ENCODE measurements at regions not wholly inside any gene's neighbourhood (a gene's known extent, or its start where the extent isn't known, plus 50 kb on each side); places are given as distances from the start of the nearest gene placed in this dataset.

- ATAC-seq (no peak), DNase-seq (ENCODE audit: low spot score) (no peak)
These were observed 293.2 kb upstream of the MON1B start for GRCh38 chr16:76897816-76898215.

- ATAC-seq (peak; percentile 16), DNase-seq (ENCODE audit: low spot score) (no peak)
These were observed 291.2 kb upstream of the MON1B start for GRCh38 chr16:76899767-76900166.

- peak; percentile 90 for ATAC-seq
These were observed 290.4 kb upstream of the MON1B start for GRCh38 chr16:76900285-76901263.

GRCh38 chr16:76906552-76906951 lies 284.4 kb upstream of the MON1B start:
- no peak for ATAC-seq
- DNase-seq (ENCODE audit: low spot score): no peak

More at GRCh38 chr16:76900285-76901263, 290.4 kb upstream of the MON1B start:
- no peak for DNase-seq (ENCODE audit: low spot score)

- ATAC-seq (no peak), DNase-seq (ENCODE audit: low spot score) (no peak)
These were observed 280.1 kb upstream of the MON1B start for GRCh38 chr16:76910931-76911330.

GRCh38 chr16:76913046-76913445 lies 277.9 kb upstream of the MON1B start:
- ATAC-seq: no peak
- no peak for DNase-seq (ENCODE audit: low spot score)

GRCh38 chr16:76926042-76926441 lies 264.9 kb upstream of the MON1B start:
- DNase-seq (ENCODE audit: low spot score): peak; percentile 46
- peak; percentile 97 for ATAC-seq

GRCh38 chr16:76926595-76926994 lies 264.4 kb upstream of the MON1B start:
- ATAC-seq (peak; percentile 78), DNase-seq (ENCODE audit: low spot score) (no peak)

- ATAC-seq: no peak
These were observed 259.8 kb upstream of the MON1B start for GRCh38 chr16:76931186-76931585.

GRCh38 chr16:76932541-76933211 lies 258.3 kb upstream of the MON1B start:
- ATAC-seq (no peak), DNase-seq (ENCODE audit: low spot score) (no peak)

More at GRCh38 chr16:76931186-76931585, 259.8 kb upstream of the MON1B start:
- no peak for DNase-seq (ENCODE audit: low spot score)

GRCh38 chr16:76940251-76940650 lies 250.7 kb upstream of the MON1B start:
- ATAC-seq: no peak
- no peak for DNase-seq (ENCODE audit: low spot score)

GRCh38 chr16:76941113-76941512 lies 249.9 kb upstream of the MON1B start:
- ATAC-seq: no peak

GRCh38 chr16:76942089-76942488 lies 248.9 kb upstream of the MON1B start:
- DNase-seq (ENCODE audit: low spot score) (no peak), ATAC-seq (no peak)

More at GRCh38 chr16:76941113-76941512, 249.9 kb upstream of the MON1B start:
- DNase-seq (ENCODE audit: low spot score): no peak

- no peak for DNase-seq (ENCODE audit: low spot score)
These were observed 247.1 kb upstream of the MON1B start for GRCh38 chr16:76943921-76944320.

GRCh38 chr16:76946879-76947278 lies 244.1 kb upstream of the MON1B start:
- ATAC-seq: peak; percentile 82
- DNase-seq (ENCODE audit: low spot score): no peak

More at GRCh38 chr16:76943921-76944320, 247.1 kb upstream of the MON1B start:
- ATAC-seq: no peak

- no peak for DNase-seq (ENCODE audit: low spot score)
- ATAC-seq: no peak
These were observed 243.2 kb upstream of the MON1B start for GRCh38 chr16:76947749-76948148.

- DNase-seq (ENCODE audit: low spot score): no peak
- no peak for ATAC-seq
These were observed 235.4 kb upstream of the MON1B start for GRCh38 chr16:76955629-76956028.

GRCh38 chr16:76956394-76956793 lies 234.6 kb upstream of the MON1B start:
- ATAC-seq (no peak), DNase-seq (ENCODE audit: low spot score) (no peak)

- ATAC-seq: no peak
These were observed 234.1 kb upstream of the MON1B start for GRCh38 chr16:76956841-76957240.

GRCh38 chr16:76959166-76959565 lies 231.8 kb upstream of the MON1B start:
- no peak for ATAC-seq
- no peak for DNase-seq (ENCODE audit: low spot score)

More at GRCh38 chr16:76956841-76957240, 234.1 kb upstream of the MON1B start:
- DNase-seq (ENCODE audit: low spot score): no peak

- ATAC-seq (no peak), DNase-seq (ENCODE audit: low spot score) (no peak)
These were observed 227.2 kb upstream of the MON1B start for GRCh38 chr16:76963614-76964315.
